ENCODE measurements at regions not wholly inside any gene's neighbourhood (a gene's known extent, or its start where the extent isn't known, plus 50 kb on each side); places are given as distances from the start of the nearest gene placed in this dataset.
"Not testable (repeated sequence)": the region's sequence is repeated elsewhere in the genome, so short reads cannot be mapped to it uniquely, and the experiment has no call there.

DNA sequence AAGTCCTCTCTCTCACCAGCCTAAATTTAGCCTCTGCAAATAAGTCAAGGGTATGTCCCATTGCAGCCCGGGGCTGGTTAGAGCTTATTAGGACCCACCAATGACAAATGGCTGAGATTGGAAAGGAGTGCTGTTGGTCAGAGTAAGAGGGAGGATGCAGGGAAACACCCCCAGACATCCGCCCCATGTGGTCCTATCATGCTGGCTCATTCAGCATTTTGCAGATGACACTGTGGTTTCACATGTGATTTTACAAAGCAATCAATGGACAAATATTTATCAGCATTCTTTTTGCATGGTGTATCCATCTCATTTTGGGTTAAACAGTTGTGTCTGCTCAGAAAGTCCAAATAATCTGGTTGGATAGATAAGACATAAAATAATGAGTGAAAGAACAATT, 152.2 kb upstream of the EXOC2 start:
- no peak overlapping the region for H3K4me3 ChIP-seq (ENCODE audit: low read length)
- H3K4me1 ChIP-seq (ENCODE audit: control insufficient read depth, insufficient read depth, low read length), result no peaks in the 10 kb centered on the region
- no peaks in the 10 kb centered on the region for H3K36me3 ChIP-seq (ENCODE audit: control insufficient read depth, insufficient read depth, low read length, severe bottlenecking)
- H3K27me3 ChIP-seq (replicated peaks; ENCODE audit: control insufficient read depth, insufficient read depth, low read length), result peaks cover 24% of the 10 kb centered on the region
- no peak for DNase-seq (ENCODE audit: low read depth)
- no peak overlapping the region for H3K9ac ChIP-seq (ENCODE audit: low read length)
- H3K9me3 ChIP-seq (ENCODE audit: control insufficient read depth, low read length), result peaks cover under 1% of the 10 kb centered on the region

DNA sequence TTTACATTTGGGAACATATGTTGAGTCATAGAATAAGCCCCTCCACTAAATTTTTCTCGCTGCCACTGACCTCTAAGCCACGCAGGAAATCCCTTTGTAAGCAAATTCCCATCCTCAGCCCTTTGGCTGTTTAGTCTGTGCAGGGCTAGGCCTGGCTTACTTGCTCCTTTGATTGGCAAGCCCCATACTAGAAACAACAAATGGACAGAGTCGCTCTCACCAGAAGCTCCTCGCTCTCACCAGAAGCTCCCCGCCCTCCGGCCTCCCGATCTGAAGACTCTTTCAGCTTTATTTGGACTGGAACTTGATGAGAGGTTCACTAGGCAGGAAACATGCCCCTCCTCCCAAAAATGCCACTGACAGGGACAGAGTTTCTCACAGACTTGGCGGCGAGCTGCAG, 149.2 kb upstream of the EXOC2 start:
- peaks cover 24% of the 10 kb centered on the region for H3K27me3 ChIP-seq (replicated peaks; ENCODE audit: control insufficient read depth, insufficient read depth, low read length)
- H3K4me1 ChIP-seq (ENCODE audit: control insufficient read depth, insufficient read depth, low read length), result no peaks in the 10 kb centered on the region
- H3K4me3 ChIP-seq (ENCODE audit: low read length), result no peak overlapping the region
- DNase-seq (ENCODE audit: low read depth), result no peak
- H3K9me3 ChIP-seq (ENCODE audit: control insufficient read depth, low read length), result peaks cover 4% of the 10 kb centered on the region
- H3K36me3 ChIP-seq (ENCODE audit: control insufficient read depth, insufficient read depth, low read length, severe bottlenecking), result no peaks in the 10 kb centered on the region
- H3K9ac ChIP-seq (ENCODE audit: low read length), result no peak overlapping the region

- H3K4me3 ChIP-seq (ENCODE audit: low read length), result no peak overlapping the region
Observed at GRCh38 chr6:841569-841968, 148.6 kb upstream of the EXOC2 start.

DNA sequence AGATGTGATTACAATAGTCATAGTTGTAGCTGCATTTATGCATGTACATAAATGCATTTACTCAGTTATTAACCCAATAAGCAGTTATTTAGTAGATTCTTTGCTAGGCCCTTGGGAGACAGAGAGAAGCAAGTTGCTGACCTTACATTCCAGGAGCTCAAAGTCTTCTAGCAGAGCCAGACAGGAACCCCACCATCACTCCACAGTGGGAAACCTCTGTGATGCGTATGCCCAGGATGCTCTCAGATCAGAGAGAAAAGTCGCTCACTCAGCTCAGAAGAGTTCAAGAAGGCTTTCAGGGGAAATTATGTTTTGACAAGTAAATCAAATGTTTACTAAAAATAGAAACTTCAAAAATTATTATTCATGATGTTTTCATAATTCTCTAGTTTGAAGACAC, 146.3 kb upstream of the EXOC2 start:
- no peaks in the 10 kb centered on the region for H3K36me3 ChIP-seq (ENCODE audit: control insufficient read depth, insufficient read depth, low read length, severe bottlenecking)
- DNase-seq (ENCODE audit: low read depth), result no peak
- peaks cover 6% of the 10 kb centered on the region for H3K4me1 ChIP-seq (ENCODE audit: control insufficient read depth, insufficient read depth, low read length)
- H3K27me3 ChIP-seq (replicated peaks; ENCODE audit: control insufficient read depth, insufficient read depth, low read length), result peaks cover 19% of the 10 kb centered on the region
- peaks cover 4% of the 10 kb centered on the region for H3K9me3 ChIP-seq (ENCODE audit: control insufficient read depth, low read length)
- H3K4me3 ChIP-seq (ENCODE audit: low read length), result no peak overlapping the region
- no peak overlapping the region for H3K9ac ChIP-seq (ENCODE audit: low read length)

More at GRCh38 chr6:841569-841968, 148.6 kb upstream of the EXOC2 start:
- no peak for DNase-seq (ENCODE audit: low read depth)
- H3K9ac ChIP-seq (ENCODE audit: low read length), result no peak overlapping the region
- H3K36me3 ChIP-seq (ENCODE audit: control insufficient read depth, insufficient read depth, low read length, severe bottlenecking), result no peaks in the 10 kb centered on the region
- H3K9me3 ChIP-seq (ENCODE audit: control insufficient read depth, low read length), result peaks cover 4% of the 10 kb centered on the region
- no peaks in the 10 kb centered on the region for H3K4me1 ChIP-seq (ENCODE audit: control insufficient read depth, insufficient read depth, low read length)
- peaks cover 23% of the 10 kb centered on the region for H3K27me3 ChIP-seq (replicated peaks; ENCODE audit: control insufficient read depth, insufficient read depth, low read length)

DNA sequence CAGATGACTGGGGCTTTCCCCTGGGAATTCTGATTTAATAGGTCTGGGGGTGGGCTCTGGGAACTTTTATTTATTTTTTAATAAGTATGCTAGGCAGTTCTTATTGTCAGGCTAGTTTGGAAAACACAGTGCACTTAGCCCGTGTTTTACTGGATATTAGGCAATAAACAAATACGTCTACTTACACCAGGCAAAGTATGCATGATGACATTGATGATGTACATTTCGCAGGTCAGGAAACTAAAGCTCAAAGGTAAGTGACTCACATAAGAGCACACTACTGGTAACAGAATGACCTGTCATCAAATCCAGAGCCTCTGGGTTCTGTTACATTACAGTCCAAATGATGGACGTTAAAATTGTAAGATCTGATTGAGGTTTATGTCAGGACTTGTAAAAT, 144.4 kb upstream of the EXOC2 start:
- Histone ChIP-seq H3K4me3 (ENCODE audit: low read length) (no peak overlapping the region), H3K27me3 (replicated peaks; ENCODE audit: control insufficient read depth, insufficient read depth, low read length) (peaks cover 17% of the 10 kb centered on the region), H3K36me3 (ENCODE audit: control insufficient read depth, insufficient read depth, low read length, severe bottlenecking) (no peaks in the 10 kb centered on the region), H3K9me3 (ENCODE audit: control insufficient read depth, low read length) (peaks cover 4% of the 10 kb centered on the region), H3K4me1 (ENCODE audit: control insufficient read depth, insufficient read depth, low read length) (peaks cover 6% of the 10 kb centered on the region), H3K9ac (ENCODE audit: low read length) (no peak overlapping the region)
- DNase-seq (ENCODE audit: low read depth), result no peak

GRCh38 chr6:836276-836853, 143.4 kb upstream of the EXOC2 start:
- H3K9me3 ChIP-seq (ENCODE audit: control insufficient read depth, low read length), result peaks cover 4% of the 10 kb centered on the region
- peaks cover 12% of the 10 kb centered on the region for H3K27me3 ChIP-seq (replicated peaks; ENCODE audit: control insufficient read depth, insufficient read depth, low read length)
- peaks cover 6% of the 10 kb centered on the region for H3K4me1 ChIP-seq (ENCODE audit: control insufficient read depth, insufficient read depth, low read length)
- no peaks in the 10 kb centered on the region for H3K36me3 ChIP-seq (ENCODE audit: control insufficient read depth, insufficient read depth, low read length, severe bottlenecking)
- no peak overlapping the region for H3K9ac ChIP-seq (ENCODE audit: low read length)
- no peak for DNase-seq (ENCODE audit: low read depth)
- H3K4me3 ChIP-seq (ENCODE audit: low read length), result no peak overlapping the region

DNA sequence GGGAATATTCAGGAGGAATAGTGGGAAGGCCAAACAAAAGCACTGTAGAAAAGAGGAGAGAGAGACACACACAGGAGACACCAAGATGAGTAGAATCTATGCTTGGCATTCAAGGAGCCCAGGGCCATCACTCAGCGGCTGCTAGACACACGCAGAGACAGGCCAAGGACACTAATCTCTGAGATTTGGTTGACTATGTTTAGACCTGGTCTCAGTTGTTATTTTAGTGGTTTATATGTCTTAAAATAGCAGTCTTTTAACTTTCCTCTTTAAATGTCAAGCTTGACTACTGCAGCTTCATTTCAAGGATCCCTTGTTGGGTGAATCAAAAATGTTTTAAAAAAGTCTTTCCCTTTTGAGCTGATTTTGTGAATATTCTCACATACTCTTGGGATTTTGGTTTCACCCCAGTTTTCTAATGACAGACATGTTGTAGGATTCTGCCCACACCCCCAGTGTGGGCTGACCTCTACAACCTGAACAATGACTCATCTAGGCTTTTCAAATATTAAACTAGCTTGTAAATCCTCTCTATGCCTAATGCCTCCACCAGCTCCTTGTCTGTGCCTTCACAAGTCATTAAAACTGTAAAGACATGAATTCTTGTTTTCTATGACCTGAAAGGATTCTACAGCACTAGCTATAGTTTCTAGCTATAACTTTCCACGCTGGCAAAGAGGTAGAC, 142.7 kb upstream of the EXOC2 start:
- Histone ChIP-seq H3K9ac (ENCODE audit: low read length) (no peak overlapping the region), H3K9me3 (ENCODE audit: control insufficient read depth, low read length) (peaks cover 4% of the 10 kb centered on the region), H3K27me3 (replicated peaks; ENCODE audit: control insufficient read depth, insufficient read depth, low read length) (peaks cover 12% of the 10 kb centered on the region), H3K4me3 (ENCODE audit: low read length) (no peak overlapping the region), H3K4me1 (ENCODE audit: control insufficient read depth, insufficient read depth, low read length) (peaks cover 6% of the 10 kb centered on the region), H3K36me3 (ENCODE audit: control insufficient read depth, insufficient read depth, low read length, severe bottlenecking) (no peaks in the 10 kb centered on the region)
- DNase-seq (ENCODE audit: low read depth), result no peak

DNA sequence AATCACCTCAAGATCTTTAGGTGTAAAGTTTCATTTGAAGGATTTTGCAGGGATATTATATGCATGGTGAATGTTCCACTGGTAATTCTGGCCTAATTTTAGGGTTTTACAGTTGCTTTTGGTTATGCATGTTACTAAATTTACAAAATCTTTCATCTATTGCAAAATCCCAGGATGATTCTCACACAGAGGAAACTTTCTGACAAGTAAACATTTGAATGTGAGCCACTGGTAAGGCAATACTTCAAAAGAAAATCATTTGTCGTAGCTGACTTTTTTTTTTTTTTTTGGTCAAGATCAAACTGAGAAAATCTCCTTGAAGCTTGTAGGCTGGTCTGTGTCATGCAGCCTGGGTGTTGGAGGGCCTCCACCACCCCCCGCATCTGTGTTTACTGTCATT, 141.9 kb upstream of the EXOC2 start:
- DNase-seq (ENCODE audit: low read depth), result peak; percentile 67
- H3K36me3 ChIP-seq (ENCODE audit: control insufficient read depth, insufficient read depth, low read length, severe bottlenecking), result no peaks in the 10 kb centered on the region
- H3K9ac ChIP-seq (ENCODE audit: low read length), result no peak overlapping the region

GRCh38 chr6:834190-834589, 141.3 kb upstream of the EXOC2 start:
- Histone ChIP-seq H3K9me3 (ENCODE audit: control insufficient read depth, low read length) (no peaks in the 10 kb centered on the region), H3K9ac (ENCODE audit: low read length) (no peak overlapping the region), H3K4me3 (ENCODE audit: low read length) (no peak overlapping the region), H3K27me3 (replicated peaks; ENCODE audit: control insufficient read depth, insufficient read depth, low read length) (peaks cover 19% of the 10 kb centered on the region), H3K4me1 (ENCODE audit: control insufficient read depth, insufficient read depth, low read length) (peaks cover 6% of the 10 kb centered on the region), H3K36me3 (ENCODE audit: control insufficient read depth, insufficient read depth, low read length, severe bottlenecking) (no peaks in the 10 kb centered on the region)
- DNase-seq (ENCODE audit: low read depth), result no peak

More for the DNA sequence above, 141.9 kb upstream of the EXOC2 start:
- Histone ChIP-seq H3K4me1 (ENCODE audit: control insufficient read depth, insufficient read depth, low read length) (peaks cover 6% of the 10 kb centered on the region), H3K27me3 (replicated peaks; ENCODE audit: control insufficient read depth, insufficient read depth, low read length) (peaks cover 13% of the 10 kb centered on the region), H3K9me3 (ENCODE audit: control insufficient read depth, low read length) (peaks cover under 1% of the 10 kb centered on the region), H3K4me3 (ENCODE audit: low read length) (no peak overlapping the region)

- DNase-seq (ENCODE audit: low read depth); H3K9ac ChIP-seq (ENCODE audit: low read length); H3K36me3 ChIP-seq (ENCODE audit: control insufficient read depth, insufficient read depth, low read length, severe bottlenecking); H3K4me1 ChIP-seq (ENCODE audit: control insufficient read depth, insufficient read depth, low read length); H3K4me3 ChIP-seq (ENCODE audit: low read length); H3K9me3 ChIP-seq (ENCODE audit: control insufficient read depth, low read length): not testable (repeated sequence)
- peaks cover 15% of the 10 kb centered on the region for H3K27me3 ChIP-seq (replicated peaks; ENCODE audit: control insufficient read depth, insufficient read depth, low read length)
Observed at GRCh38 chr6:832804-833203, 139.9 kb upstream of the EXOC2 start.

DNA sequence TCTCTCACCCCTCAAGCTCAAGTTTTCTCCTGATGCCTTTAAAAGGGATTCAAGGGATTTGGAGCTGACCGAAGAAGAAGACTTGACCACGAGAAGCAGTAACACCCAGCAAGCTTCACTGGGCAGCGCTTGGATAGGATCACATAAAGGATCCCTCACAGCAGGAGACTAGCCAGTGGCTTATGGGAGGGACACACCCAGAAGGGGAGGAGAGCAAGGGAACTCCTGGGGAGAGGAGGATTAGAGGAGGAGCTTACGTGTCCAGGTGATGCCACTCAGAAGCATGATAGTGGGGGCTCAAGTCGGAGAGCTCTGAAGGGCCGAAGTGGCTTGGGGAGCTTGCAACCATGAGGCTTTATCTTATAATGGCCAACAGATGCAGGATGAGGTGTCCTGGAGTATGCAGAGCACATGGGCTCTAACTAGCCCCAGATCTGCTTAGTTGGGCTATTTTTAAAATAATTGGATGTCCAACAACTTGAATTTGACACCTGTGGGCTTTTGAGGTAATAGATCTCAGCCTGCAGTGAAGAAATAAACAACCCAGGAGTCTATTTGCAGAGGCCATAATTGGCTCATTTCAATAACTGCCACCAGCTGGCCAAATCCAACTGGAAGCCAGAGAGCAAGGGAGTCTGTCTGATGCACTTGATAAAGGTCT, 137.9 kb upstream of the EXOC2 start:
- Histone ChIP-seq H3K4me1 (ENCODE audit: control insufficient read depth, insufficient read depth, low read length) (peaks cover 6% of the 10 kb centered on the region), H3K9me3 (ENCODE audit: control insufficient read depth, low read length) (peaks cover 15% of the 10 kb centered on the region)

More for the DNA sequence above, 137.9 kb upstream of the EXOC2 start:
- peaks cover 7% of the 10 kb centered on the region for H3K27me3 ChIP-seq (replicated peaks; ENCODE audit: control insufficient read depth, insufficient read depth, low read length)
- DNase-seq (ENCODE audit: low read depth), result no peak
- H3K9ac ChIP-seq (ENCODE audit: low read length), result no peak overlapping the region
- no peaks in the 10 kb centered on the region for H3K36me3 ChIP-seq (ENCODE audit: control insufficient read depth, insufficient read depth, low read length, severe bottlenecking)
- no peak overlapping the region for H3K4me3 ChIP-seq (ENCODE audit: low read length)
